Retina (tissue), 1 donor: ENCODE measurements at regions not wholly inside any gene's neighbourhood (a gene's known extent, or its start where the extent isn't known, plus 50 kb on each side); places are given as distances from the start of the nearest gene placed in this dataset.

Experiments
- DNase-seq: peaks from one replicate; pipeline ENCODE4 v3.0.0-alpha.2; 2016

DNA sequence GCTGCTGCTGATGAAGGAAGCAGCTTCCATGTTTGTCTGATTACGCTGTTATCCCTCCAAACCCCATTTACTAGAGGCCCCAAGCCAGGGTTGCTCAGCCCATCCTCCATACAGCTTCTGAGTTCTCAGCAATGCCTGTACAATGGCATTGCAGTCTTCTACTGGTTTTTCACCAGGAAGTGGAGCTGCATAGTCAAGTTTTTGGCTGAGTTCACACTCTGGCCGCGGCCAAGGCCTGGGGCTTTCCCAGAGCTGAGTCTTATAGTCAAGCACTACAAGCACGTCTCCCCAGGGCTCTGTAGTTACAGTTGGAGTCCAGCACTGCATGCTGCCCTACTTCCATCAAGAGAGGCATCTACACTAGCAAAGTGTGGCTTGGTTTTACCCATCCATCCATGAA, 182.5 kb downstream of the POU4F1 start:
- no peak for DNase-seq

DNA sequence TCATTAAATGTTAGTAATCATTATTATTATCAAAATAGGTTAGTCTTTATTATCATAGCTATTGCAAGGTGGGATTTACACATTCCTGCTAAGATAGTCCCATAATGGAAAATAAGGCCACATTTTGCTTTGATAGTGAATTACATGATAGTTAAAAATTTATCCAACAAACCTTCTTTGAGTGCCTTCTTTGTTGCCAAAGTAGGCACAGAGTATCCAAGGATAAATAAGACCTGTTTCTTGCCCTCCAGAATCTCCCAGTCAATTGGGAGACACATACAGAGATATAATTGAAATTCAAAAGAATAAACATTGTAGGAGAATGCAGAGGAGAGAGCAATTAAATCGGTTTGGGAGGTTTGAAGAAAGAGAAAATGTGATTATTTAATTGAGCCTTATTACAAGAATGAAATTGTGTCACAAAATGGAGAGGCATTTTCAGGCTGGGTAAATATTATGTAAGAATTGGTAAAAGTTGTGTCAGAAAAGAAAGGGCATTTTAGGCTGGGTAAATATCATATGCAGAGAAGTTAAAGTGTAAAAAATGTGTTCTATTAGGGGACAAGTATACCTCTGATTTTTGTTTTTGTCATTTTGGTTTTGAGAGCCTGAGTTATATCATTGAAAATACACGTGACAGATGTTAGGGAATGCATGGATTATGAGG, 189.3 kb downstream of the POU4F1 start:
- DNase-seq, result no peak

DNA sequence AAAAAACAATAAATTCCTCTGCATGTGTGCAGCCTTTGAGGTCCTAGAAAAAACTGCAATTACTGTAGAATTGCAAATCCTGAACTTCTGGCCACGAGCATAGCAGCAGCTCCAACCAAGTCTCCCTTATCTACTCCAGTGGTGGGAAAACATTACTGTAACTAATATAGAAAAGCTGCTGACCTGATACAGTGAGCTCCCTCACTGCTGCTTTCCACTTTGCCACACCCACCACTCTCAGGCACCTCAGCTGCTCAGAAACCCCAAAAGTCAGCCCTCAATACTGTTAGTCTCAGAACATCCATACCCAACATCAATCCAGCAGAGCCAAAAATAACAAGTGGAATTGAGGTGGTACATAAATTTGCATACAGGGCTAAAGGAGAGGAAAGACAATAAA, 192.5 kb downstream of the POU4F1 start:
- no peak for DNase-seq

DNA sequence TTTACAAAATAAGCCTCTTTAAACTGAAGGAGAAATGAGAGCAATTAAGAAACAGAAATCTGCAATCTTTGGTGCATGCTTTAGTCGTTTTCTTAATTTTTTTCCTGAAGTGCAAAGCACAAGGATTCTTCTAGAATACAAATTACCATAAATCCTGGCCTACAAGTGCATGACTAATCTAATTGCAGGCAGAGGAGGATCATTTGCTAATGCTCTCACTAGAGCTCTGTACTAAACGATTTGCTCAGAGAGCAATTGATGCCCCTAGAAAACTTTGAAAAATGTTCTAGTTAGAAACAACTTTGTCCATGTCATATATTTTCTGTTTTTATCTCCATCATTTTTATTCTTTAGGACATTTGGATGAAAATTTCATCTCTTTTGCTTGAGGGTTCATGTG, 193.2 kb downstream of the POU4F1 start:
- DNase-seq, result no peak

DNA sequence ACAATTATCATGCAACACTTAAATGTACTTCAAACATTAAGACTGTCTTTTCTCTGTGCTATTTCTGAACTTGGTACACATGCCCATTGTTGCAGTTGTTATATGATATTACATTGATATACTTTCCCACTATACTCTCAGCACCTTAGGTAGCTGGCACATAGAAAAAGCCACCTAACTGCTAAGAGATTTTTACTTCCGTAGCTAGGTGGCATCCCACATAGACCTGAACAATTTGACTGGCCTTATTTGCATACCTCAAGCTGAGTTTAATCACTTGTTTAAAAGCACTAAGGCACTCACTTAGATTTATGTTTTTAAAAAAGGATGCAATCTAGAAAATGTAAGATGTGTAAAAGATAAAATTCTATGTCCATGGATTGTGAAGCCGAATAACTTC, 194.2 kb downstream of the POU4F1 start:
- DNase-seq, result no peak

DNA sequence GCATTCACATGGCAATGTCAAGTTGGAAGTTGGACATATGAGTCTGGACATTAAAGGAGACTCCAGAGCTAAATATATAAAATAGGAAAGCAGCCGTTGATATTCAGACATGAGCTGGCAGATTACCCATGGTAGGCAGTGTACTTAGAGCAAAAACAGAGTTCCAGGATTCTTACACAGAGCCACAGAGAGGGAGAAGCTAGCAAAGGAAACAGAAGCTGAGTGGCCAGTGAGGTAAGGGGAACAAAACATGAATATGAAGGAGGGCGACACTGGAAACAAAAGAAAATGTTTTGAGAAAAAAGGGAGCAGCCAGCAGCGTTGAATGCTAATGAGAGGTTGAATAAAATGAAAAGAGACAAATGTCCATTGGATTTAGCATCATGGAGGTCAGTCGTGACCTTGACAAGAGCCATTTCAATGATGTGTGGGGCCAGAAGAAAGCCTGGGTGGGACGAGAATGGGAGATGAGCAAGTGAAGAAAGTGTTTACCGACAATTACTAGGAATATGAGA, 198.4 kb downstream of the POU4F1 start:
- DNase-seq, result peak; percentile 79

DNA sequence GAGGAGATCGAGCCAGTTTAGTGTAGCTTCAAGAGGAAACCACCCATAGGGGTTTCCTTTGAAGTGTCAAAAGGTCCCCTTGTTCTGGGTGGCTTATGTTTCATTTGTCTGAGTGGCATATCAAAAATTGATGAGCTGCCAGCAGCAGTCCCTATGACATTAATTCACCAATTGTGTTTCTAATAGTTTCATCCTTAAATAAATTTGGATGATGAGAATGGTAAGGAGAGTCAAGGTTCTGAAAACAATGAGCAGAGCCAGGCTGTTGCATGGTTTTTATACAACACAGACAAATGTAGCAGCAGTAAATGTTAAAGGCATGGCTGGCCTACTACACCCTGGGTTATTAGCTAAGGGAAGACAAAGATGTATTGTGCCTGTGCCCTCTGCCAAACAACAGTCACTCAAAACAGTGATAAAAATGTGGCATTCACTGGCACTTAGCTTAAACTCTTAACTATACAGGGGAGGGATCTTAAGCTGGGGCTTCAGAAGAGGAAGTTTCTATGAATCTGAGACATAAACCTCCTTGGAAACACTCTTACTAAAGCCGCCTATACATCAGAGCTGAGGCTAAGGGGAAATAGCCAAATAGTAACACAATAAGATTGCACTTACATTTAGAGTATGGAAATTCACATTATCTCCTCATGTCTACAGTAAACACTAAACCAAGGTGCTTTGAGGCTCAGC, 200.5 kb downstream of the POU4F1 start:
- no peak for DNase-seq

DNA sequence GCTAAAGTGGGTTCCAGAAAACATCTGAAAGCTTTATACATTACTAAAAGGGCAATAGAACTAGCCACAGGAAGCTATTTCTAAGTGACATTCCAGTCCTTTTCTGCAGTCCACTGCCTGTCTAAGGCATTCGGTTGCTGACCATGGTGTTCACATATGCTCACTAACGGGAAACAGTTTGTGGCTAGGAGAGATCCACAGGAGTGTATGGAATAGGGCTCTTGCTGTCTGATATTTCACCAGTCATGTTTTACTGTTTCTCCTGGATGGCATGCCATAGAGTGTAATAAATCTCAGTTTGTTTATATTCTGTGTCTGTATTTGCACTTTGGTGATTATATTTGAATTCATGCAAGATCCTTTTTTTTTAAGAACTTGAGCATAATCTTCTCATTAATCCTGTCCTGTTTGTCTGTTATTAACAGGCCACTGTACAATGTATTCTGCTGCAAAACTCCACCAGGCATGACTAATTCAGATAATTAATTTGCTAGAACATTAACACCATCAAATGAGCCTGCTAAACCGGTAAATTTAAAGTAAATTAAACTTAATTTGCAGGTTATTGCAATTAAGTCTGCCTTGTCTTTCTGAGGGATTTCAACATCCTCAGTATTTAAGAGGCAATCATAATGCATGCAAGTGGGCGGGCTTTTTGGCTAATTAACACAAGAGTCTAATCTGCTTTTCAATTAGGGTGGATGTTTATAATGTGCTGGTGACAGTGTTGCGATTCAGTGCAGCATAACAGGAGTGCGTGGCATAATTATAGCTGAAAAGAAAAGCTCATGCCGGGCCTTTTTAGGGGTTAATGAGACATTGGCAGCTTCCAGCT, 201.3 kb downstream of the POU4F1 start:
- peak; percentile 74 for DNase-seq

DNA sequence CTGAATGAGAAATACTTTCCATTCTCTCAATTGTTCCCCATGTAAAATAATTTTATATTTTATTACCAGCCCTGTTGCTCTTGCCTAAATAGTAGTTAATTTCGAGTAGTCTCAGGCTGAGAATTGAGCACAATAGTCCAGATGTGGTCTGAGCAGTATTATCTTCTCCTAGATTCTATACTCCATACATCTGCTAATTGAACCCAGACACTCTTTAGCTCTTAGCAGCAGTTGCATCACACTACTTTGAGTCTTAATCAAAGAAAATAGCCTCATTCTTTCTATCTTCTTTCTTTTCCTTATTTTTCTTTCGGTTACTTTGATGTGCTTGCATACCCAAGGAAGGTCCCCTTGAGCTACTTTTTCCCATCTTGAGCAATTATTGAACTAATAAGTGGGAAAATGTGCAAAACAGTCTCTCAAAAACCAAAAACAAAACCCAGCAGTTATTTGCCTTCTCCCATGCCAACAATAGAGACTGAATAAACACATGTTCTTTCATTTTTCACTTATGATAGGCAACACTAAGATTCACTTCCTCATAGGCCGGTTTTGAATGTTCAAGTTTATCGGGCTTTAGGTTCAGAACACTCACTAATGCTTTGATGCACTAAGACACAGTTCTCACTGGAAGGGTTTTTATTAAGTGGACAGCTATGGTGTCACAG, 204.5 kb downstream of the POU4F1 start:
- no peak for DNase-seq

DNA sequence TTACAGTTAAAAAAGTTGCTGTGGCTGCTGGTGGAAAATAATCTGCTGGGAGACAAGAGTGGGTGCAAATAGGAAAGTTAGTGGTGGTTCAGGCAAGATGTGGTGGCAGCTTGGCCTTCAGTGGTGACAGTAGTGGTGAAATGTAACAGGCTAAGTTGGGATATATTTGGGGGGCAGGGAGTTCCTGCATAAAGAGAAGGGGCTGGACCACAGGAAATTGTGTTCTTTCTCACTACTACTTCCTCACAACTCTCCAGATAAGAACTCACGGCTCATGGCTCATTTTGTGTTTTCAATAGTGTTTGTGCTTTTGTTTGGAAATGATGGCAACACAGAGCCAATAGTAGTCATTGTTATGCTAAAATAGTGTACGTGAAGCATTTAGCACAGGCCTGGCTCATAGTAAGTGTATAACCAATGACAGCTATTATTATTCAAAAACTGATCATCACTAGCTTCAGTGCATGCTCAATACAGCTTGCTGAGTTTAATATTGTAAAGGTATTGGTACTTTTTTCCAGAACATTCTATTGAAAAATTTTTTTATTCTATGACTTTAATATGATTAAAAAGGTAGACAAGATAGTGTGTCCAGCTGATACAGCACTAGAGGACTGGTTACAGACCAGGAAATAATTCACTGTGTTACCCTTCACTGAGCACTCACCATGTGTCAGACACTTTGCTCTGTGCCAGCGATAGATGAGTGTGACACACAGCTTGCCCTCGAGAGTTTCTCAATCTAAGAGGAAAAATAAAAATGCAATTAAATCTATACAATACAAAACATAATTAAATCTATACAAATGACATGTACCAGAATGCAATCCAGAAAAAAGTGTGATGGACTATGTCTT, 209.8 kb downstream of the POU4F1 start:
- DNase-seq, result no peak

DNA sequence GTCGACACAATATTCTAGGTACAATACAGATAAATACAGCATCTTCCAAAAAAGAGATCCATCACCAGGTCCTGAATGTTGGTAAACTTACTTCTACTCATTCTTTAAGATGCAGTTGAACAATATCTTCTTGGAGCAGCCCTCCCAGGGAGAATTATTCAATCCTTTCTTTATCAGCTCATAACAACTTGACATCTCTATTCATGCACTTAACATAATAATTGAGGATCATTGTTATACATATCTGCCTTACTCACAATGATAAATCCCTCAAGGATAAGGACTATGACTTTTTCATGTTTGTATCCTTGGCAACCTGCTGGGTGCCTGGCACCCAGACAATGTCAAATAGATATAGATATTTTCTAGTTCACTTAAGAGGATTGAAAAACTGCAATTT, 219.5 kb downstream of the POU4F1 start:
- no peak for DNase-seq

DNA sequence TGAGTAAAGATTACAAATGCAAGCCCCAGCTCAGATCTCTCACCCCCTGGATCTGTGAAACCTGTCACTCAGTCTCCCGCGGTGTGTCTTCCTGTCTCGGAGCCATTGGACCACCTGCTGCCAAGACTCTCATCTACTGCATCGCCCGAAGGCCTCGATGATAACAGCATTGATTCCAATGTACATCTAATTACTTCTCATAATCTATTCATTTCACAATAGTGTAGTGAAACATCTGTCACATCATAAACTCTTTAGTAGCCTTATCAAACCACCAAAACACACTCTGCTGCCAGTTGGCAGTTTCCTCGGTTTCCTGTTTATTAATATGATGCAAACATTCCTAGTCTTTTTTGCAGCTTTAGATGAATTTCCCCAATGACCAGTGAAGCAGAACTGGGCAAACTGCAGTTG, 220.3 kb downstream of the POU4F1 start:
- no peak for DNase-seq

DNA sequence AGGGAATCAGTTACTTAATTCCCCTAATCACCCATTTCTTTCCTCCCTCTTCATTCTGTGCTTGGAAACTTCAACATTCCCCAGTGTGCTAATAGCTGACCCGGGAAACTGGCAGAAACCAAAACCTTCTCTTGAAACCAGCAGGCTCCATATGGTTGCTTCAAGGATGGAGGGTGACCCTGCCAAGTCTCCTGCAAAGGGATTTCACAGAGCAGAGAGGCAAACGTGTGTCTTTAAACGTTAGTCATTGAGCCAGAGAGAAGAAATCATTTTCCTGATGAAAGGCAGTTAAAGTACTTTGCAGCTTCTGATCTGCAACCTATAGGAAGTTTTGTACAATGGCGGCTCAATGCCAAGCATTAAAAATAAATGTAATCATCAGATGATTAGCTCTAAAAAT, 220.9 kb downstream of the POU4F1 start:
- no peak for DNase-seq

DNA sequence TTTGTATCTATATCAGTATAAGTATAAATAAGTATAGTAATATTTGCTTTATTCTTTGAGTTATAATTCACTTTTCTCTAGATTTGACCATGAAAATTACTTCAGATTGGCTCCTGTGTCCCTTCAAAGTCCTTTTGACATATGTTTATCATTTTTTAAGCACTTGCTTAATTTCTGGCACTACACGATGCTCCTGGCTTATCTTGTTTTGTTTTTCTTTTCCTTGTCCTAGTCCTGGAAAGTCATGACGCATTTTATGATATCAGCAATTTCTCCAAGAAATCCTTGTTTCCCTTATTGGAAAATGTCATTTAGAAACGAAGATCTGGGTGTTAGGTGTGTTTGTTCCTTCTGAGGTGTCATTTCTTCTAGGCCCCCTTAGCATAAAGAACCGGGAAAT, 226.5 kb downstream of the POU4F1 start:
- no peak for DNase-seq

DNA sequence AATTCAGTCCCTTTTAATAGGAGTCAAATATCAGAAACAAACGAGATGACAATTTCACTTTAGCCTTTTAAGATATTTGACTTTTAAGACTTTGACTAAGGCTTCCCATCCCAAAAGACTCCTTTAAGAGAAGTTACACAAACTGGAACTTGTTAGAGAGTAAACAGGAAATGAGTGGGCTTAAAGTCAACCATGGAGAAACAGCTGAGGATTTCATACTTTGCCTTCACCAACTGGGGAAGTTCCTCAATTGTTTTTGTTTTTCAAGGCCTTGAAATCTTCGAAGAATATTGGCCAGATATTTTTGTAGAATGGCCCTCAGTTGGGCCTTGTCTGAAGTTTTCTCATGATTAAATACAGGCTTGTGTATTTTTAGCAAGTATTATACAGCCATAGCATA, 227.3 kb downstream of the POU4F1 start:
- no peak for DNase-seq

DNA sequence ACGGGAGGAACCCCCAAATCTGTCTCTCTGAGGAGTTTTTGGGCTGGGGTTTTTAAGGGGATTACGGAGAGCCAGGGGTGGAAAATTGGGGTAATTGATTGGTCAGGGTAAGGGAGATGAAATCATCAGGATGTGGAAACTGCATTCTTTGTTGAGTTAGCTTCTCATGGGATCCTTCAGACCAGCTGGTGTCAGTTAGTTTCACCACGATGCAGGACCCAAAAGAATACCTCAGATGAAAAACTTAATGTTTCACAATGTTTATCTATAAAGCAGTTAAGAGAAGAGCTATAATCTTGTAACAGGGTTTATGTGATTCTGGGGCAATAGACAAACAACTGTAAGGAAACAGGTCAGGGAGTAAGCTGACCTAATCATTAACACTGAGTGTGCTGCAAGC, 230.8 kb downstream of the POU4F1 start:
- no peak for DNase-seq

DNA sequence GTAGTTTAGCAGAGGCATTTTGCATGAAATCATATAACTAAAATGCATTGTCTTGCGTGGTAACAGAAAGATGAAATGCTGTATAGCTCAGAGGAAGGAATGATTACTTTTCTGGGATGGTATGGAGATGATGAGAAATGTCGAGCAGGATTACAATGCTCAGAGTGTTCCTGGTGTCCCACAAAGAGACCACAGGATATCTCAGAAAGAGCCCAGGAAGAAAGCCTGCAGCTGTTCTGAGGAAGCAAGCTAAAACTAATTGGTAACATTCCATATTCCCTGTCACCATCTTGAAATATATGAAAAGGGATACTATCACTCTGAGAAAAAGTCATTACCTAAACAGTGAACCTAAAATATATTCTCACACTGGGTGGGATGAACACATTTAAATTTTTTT, 233.1 kb downstream of the POU4F1 start:
- no peak for DNase-seq

DNA sequence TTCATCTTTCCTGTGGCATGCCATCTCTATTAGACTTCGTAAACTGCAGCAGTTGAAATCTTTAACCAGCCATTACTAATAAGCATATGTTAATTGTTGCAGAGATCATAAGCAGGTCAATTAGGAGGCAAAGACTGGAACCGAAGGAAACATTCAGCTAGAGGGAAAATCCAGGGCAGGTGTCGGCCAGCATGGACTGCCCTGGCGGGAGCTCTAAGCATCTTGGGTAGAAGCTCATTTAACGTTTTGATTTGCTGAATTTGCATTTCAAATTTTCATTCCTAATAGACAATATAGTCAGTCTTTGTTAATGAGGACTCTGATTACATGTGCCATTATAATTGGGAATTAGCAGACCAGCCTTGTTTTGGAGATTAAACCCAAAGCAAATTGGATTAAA, 238.6 kb downstream of the POU4F1 start:
- peak; percentile 14 for DNase-seq

DNA sequence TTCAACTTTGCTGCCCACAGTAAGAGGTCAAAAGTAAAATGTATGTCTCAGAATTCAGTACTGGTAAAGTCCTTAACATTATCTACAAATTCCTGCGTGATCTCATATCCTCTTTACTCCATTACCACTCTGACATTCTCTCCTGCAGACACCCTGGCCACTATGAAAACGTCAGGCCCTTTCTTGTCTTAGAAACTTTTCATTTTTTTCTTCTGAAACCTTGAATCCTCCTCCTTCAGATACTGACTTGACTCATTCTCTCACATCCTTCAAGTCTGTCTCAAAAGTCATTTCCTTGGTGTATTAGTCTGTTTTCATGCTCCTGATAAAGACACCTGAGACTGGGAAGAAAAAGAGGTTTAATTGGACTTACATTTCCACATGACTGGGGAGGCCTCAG, 262.3 kb downstream of the POU4F1 start:
- no peak for DNase-seq

DNA sequence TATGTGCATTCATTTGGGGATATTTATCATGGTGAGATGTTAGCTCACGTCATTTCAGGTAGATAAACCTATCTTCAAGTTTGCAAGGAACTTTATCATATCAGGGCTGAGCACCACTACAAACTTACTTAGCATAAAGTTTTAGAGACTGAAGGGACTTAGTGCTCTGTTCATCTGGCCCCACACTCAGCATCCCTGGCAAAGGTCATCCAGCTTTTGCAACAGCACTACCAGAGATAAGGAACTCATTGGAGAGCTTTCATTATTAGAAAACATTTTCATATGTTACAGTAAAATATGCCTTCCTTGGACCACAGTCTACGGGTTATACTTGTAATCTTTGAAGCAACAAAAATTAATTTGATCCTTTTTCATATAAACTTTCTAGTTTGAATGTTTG, 263.4 kb downstream of the POU4F1 start:
- DNase-seq, result no peak

DNA sequence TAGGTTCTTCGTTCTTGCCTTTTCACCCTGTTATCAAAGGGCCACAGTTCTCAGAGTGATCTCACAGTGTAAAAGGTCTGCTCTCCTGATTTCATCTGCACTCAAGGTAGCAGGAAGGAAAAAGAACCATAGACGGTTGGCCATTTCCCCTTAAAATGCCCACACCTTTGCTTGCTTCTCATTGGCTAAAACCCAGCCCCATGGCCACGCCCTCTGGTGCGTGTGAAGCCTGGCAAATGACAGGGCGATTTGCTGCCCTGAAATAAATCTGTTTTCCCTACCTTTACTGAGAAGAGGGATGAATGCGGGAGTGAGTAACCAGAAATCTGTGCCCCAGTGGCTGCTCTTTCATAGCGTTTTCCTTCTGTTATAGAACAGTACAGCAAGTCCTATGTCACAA, 269.3 kb downstream of the POU4F1 start:
- no peak for DNase-seq

DNA sequence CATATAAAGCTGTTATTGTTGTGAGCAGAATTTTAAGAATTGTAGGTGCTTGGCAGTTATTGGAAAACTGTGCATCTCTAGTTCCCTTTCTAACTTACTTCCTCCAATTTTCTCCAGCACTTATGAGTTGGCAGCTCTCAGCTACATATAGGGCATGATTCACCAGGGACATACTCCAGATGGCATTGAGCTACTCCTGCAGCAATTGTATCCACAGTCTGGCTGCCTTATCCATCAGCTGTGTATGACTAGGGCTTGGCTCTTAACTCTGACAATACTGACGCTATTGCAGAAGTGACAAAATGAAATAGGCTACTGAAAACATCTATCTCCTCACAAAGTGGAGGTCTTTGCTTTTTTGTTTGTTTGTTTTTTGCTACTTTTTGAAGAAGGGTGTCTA, 276.7 kb downstream of the POU4F1 start:
- DNase-seq, result no peak
